ENCODE measurements at regions not wholly inside any gene's neighbourhood (a gene's known extent, or its start where the extent isn't known, plus 50 kb on each side); places are given as distances from the start of the nearest gene placed in this dataset.

GRCh38 chr9:1202512-1203280 is 152.5 kb downstream of the DMRT2 start:
- Histone ChIP-seq H3K4me3 (ENCODE audit: low read depth, low read length) (no peak overlapping the region), H3K4me1 (ENCODE audit: control insufficient read depth, insufficient read depth, low read length) (no peaks in the 10 kb centered on the region), H3K27me3 (ENCODE audit: control insufficient read depth, insufficient read depth, low read length) (no peaks in the 10 kb centered on the region), H3K9ac (ENCODE audit: low read depth, low read length) (no peak overlapping the region), H3K9me3 (ENCODE audit: control insufficient read depth, insufficient read depth, low read length) (no peaks in the 10 kb centered on the region), H3K36me3 (ENCODE audit: control insufficient read depth, insufficient read depth, low read length) (no peaks in the 10 kb centered on the region)

DNA sequence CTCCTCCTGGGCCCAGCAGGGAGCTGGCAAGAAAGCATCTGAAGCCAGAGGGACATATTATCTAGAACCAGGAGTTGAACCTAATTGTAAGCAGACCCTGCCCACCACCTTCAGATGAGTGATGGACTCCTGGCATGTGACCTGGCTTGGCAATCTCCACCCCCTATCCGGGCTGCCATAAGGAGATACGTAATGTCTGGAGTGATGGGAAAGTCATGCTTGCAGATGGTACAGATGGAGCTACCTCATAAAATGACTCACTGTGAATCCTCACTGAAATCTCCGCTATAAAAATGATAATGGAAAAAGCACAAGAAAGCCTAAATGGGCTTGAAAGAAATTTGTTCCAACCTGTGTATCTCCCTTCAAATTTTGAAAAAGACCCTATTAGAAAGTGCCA is 157.5 kb downstream of the DMRT2 start:
- no peaks in the 10 kb centered on the region for H3K4me1 ChIP-seq (ENCODE audit: control insufficient read depth, insufficient read depth, low read length)
- H3K4me3 ChIP-seq (ENCODE audit: low read depth, low read length), result no peak overlapping the region
- H3K9ac ChIP-seq (ENCODE audit: low read depth, low read length), result no peak overlapping the region

DNA sequence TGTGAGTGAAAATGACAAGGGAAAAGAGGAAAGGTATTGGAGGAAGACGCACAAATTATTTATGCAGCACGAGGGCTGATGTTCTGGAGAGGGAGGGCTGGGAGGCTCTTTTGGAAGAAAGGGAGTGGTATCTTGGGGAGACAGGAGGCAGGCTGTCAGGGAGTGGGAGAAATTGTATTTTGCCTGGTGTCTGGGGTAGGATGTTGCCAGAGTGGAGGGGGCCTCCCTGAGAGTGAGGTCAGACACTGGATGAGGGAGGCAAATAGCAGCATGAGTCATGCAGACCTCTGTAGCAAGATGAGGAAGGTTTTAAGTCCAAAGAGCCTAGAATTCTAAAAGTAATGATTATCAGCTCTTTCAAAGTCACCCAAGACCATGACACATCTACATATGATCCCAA is 158.0 kb downstream of the DMRT2 start:
- Histone ChIP-seq H3K27me3 (ENCODE audit: control insufficient read depth, insufficient read depth, low read length) (no peaks in the 10 kb centered on the region), H3K9me3 (ENCODE audit: control insufficient read depth, insufficient read depth, low read length) (no peaks in the 10 kb centered on the region), H3K9ac (ENCODE audit: low read depth, low read length) (no peak overlapping the region), H3K36me3 (ENCODE audit: control insufficient read depth, insufficient read depth, low read length) (no peaks in the 10 kb centered on the region), H3K4me1 (ENCODE audit: control insufficient read depth, insufficient read depth, low read length) (no peaks in the 10 kb centered on the region), H3K4me3 (ENCODE audit: low read depth, low read length) (no peak overlapping the region)

More for the DNA sequence above, 157.5 kb downstream of the DMRT2 start:
- Histone ChIP-seq H3K36me3 (ENCODE audit: control insufficient read depth, insufficient read depth, low read length) (no peaks in the 10 kb centered on the region), H3K9me3 (ENCODE audit: control insufficient read depth, insufficient read depth, low read length) (no peaks in the 10 kb centered on the region), H3K27me3 (ENCODE audit: control insufficient read depth, insufficient read depth, low read length) (no peaks in the 10 kb centered on the region)

DNA sequence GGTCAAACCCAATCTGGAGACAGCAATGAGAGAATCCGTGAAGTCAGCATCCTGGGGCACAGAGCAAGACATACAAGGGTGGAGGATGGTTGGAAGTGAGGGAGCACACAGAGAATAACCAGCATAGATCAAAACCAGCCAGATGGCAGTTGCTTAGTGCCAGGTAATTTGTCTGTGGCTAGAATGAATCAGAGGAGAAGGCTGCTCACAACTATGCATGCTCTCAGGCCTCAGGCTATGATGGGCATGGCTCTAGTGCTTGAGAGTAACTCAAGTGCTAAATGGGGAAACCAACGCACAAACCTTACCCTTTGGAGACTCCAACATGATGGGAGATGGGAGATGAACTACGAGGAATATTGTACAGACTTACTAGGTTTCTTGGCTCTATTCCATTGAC is 160.8 kb downstream of the DMRT2 start:
- Histone ChIP-seq H3K27me3 (ENCODE audit: control insufficient read depth, insufficient read depth, low read length) (no peaks in the 10 kb centered on the region), H3K4me3 (ENCODE audit: low read depth, low read length) (no peak overlapping the region), H3K9ac (ENCODE audit: low read depth, low read length) (no peak overlapping the region), H3K36me3 (ENCODE audit: control insufficient read depth, insufficient read depth, low read length) (no peaks in the 10 kb centered on the region), H3K9me3 (ENCODE audit: control insufficient read depth, insufficient read depth, low read length) (no peaks in the 10 kb centered on the region), H3K4me1 (ENCODE audit: control insufficient read depth, insufficient read depth, low read length) (no peaks in the 10 kb centered on the region)

DNA sequence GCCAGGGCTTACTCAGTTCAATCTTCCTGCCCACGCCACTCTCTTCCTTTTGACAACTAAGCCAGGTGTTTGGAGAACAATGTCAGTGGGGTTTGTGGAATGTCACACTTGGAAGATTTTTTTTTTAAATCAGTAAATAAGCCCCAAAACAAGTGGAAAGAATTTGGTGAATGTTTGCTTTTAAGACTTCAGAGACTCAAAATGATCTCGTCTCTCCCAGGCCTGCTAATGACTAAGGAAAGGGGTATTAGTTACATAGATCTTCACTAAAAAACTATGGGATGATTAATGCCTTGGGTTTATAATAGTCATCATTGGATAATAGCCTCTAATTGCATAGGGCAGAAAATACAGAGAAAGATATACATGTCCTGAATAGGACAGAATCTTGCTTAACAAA is 166.4 kb downstream of the DMRT2 start:
- no peaks in the 10 kb centered on the region for H3K9me3 ChIP-seq (ENCODE audit: control insufficient read depth, insufficient read depth, low read length)
- no peak overlapping the region for H3K4me3 ChIP-seq (ENCODE audit: low read depth, low read length)
- H3K9ac ChIP-seq (ENCODE audit: low read depth, low read length), result no peak overlapping the region
- no peaks in the 10 kb centered on the region for H3K4me1 ChIP-seq (ENCODE audit: control insufficient read depth, insufficient read depth, low read length)
- H3K36me3 ChIP-seq (ENCODE audit: control insufficient read depth, insufficient read depth, low read length), result no peaks in the 10 kb centered on the region
- H3K27me3 ChIP-seq (ENCODE audit: control insufficient read depth, insufficient read depth, low read length), result no peaks in the 10 kb centered on the region

GRCh38 chr9:1217076-1217475 is 166.9 kb downstream of the DMRT2 start:
- Histone ChIP-seq H3K9me3 (ENCODE audit: control insufficient read depth, insufficient read depth, low read length) (no peaks in the 10 kb centered on the region), H3K4me3 (ENCODE audit: low read depth, low read length) (no peak overlapping the region), H3K4me1 (ENCODE audit: control insufficient read depth, insufficient read depth, low read length) (no peaks in the 10 kb centered on the region), H3K9ac (ENCODE audit: low read depth, low read length) (no peak overlapping the region), H3K27me3 (ENCODE audit: control insufficient read depth, insufficient read depth, low read length) (no peaks in the 10 kb centered on the region), H3K36me3 (ENCODE audit: control insufficient read depth, insufficient read depth, low read length) (no peaks in the 10 kb centered on the region)

- no peaks in the 10 kb centered on the region for H3K36me3 ChIP-seq (ENCODE audit: control insufficient read depth, insufficient read depth, low read length)
- H3K4me1 ChIP-seq (ENCODE audit: control insufficient read depth, insufficient read depth, low read length), result no peaks in the 10 kb centered on the region
- no peak overlapping the region for H3K4me3 ChIP-seq (ENCODE audit: low read depth, low read length)
- no peaks in the 10 kb centered on the region for H3K9me3 ChIP-seq (ENCODE audit: control insufficient read depth, insufficient read depth, low read length)
- no peak overlapping the region for H3K9ac ChIP-seq (ENCODE audit: low read depth, low read length)
- H3K27me3 ChIP-seq (ENCODE audit: control insufficient read depth, insufficient read depth, low read length), result no peaks in the 10 kb centered on the region
Observed at GRCh38 chr9:1219284-1219683, 169.1 kb downstream of the DMRT2 start.

DNA sequence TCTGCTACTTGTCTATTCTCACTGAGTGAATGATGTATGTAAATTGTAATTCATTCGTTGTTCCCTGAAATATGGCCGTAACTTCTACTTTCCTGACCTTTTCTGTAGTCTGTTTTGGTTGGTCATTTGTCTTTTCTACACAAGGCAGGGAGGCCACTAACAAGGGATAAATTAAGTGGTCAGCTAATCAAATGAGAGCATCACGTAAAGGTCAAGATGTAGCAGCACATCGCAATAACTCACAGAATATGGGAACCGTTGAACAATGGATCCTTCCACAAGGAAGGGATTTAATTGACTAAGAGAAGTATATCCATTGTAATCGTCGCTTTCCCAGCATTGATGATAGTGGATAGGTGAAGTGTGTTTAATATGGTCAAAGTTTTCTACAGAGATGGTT is 171.1 kb downstream of the DMRT2 start:
- no peak overlapping the region for H3K9ac ChIP-seq (ENCODE audit: low read depth, low read length)
- no peaks in the 10 kb centered on the region for H3K9me3 ChIP-seq (ENCODE audit: control insufficient read depth, insufficient read depth, low read length)
- no peaks in the 10 kb centered on the region for H3K27me3 ChIP-seq (ENCODE audit: control insufficient read depth, insufficient read depth, low read length)
- no peaks in the 10 kb centered on the region for H3K4me1 ChIP-seq (ENCODE audit: control insufficient read depth, insufficient read depth, low read length)
- no peaks in the 10 kb centered on the region for H3K36me3 ChIP-seq (ENCODE audit: control insufficient read depth, insufficient read depth, low read length)
- H3K4me3 ChIP-seq (ENCODE audit: low read depth, low read length), result no peak overlapping the region

- H3K4me3 ChIP-seq (ENCODE audit: low read depth, low read length), result no peak overlapping the region
- H3K9ac ChIP-seq (ENCODE audit: low read depth, low read length), result no peak overlapping the region
- no peaks in the 10 kb centered on the region for H3K9me3 ChIP-seq (ENCODE audit: control insufficient read depth, insufficient read depth, low read length)
- no peaks in the 10 kb centered on the region for H3K4me1 ChIP-seq (ENCODE audit: control insufficient read depth, insufficient read depth, low read length)
- no peaks in the 10 kb centered on the region for H3K36me3 ChIP-seq (ENCODE audit: control insufficient read depth, insufficient read depth, low read length)
- H3K27me3 ChIP-seq (ENCODE audit: control insufficient read depth, insufficient read depth, low read length), result no peaks in the 10 kb centered on the region
Observed at GRCh38 chr9:1222511-1222910, 172.4 kb downstream of the DMRT2 start.

DNA sequence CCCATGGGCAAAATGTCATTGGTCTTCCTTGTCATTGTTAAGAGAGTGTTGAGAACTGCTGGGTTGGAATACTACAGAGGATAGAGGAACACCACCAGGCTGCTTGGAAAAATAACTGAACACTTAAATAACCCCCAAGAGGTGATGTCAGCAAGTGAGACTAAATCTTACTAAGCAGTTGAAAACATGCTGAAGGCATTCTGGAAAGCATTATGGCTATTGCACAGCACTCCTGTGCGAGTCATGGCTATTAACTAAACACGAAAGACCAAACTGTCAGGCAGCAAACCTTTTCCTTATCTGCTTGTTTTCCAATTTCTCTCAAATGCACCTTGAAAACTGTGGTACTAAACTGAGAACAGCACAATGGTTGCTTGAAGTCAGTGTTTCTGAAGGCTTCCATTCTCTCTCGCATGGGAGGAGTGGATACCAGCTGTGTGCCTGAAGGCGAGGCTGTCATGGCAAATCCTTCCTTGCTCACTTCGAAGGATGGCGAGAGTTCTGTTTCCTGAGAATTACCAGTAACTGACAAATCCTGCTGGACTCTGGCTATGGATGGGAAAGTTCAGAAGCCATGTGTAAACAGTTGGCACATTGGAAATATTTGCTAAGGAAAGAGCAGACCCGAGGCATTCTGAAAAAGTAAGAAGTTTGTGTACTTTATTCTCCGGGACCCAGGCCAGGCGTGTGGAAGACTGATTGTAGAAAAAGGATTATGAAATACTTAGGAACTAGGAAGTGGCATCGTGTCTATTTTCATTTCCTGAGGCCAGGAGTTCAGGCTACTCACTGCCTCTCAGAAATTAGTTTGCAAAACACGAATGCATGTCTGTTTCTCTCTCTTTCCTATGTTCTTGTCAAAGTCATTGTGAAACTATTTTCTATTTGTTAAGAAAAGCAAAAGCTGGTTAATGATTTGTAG is 182.1 kb downstream of the DMRT2 start:
- H3K27me3 ChIP-seq (ENCODE audit: control insufficient read depth, insufficient read depth, low read length), result no peaks in the 10 kb centered on the region
- no peaks in the 10 kb centered on the region for H3K36me3 ChIP-seq (ENCODE audit: control insufficient read depth, insufficient read depth, low read length)
- no peak overlapping the region for H3K4me3 ChIP-seq (ENCODE audit: low read depth, low read length)
- H3K9ac ChIP-seq (ENCODE audit: low read depth, low read length), result no peak overlapping the region
- no peaks in the 10 kb centered on the region for H3K9me3 ChIP-seq (ENCODE audit: control insufficient read depth, insufficient read depth, low read length)
- no peaks in the 10 kb centered on the region for H3K4me1 ChIP-seq (ENCODE audit: control insufficient read depth, insufficient read depth, low read length)

- Histone ChIP-seq H3K9ac (ENCODE audit: low read depth, low read length) (no peak overlapping the region), H3K27me3 (ENCODE audit: control insufficient read depth, insufficient read depth, low read length) (no peaks in the 10 kb centered on the region), H3K4me3 (ENCODE audit: low read depth, low read length) (no peak overlapping the region), H3K4me1 (ENCODE audit: control insufficient read depth, insufficient read depth, low read length) (no peaks in the 10 kb centered on the region), H3K36me3 (ENCODE audit: control insufficient read depth, insufficient read depth, low read length) (no peaks in the 10 kb centered on the region), H3K9me3 (ENCODE audit: control insufficient read depth, insufficient read depth, low read length) (no peaks in the 10 kb centered on the region)
Observed at GRCh38 chr9:1233568-1233967, 183.4 kb downstream of the DMRT2 start.

- Histone ChIP-seq H3K4me1 (ENCODE audit: control insufficient read depth, insufficient read depth, low read length) (no peaks in the 10 kb centered on the region), H3K36me3 (ENCODE audit: control insufficient read depth, insufficient read depth, low read length) (no peaks in the 10 kb centered on the region), H3K9me3 (ENCODE audit: control insufficient read depth, insufficient read depth, low read length) (no peaks in the 10 kb centered on the region), H3K9ac (ENCODE audit: low read depth, low read length) (no peak overlapping the region), H3K27me3 (ENCODE audit: control insufficient read depth, insufficient read depth, low read length) (no peaks in the 10 kb centered on the region), H3K4me3 (ENCODE audit: low read depth, low read length) (no peak overlapping the region)
Observed at GRCh38 chr9:1235650-1236049, 185.5 kb downstream of the DMRT2 start.
